IPS-18a (cell line): ENCODE measurements at regions not wholly inside any gene's neighbourhood (a gene's known extent, or its start where the extent isn't known, plus 50 kb on each side); places are given as distances from the start of the nearest gene placed in this dataset.
A peak's percentile ranks its signal among the peaks of the same experiment; 100 is the strongest.
"Not testable (repeated sequence)": the region's sequence is repeated elsewhere in the genome, so short reads cannot be mapped to it uniquely, and the experiment has no call there.

Experiments
- H3K27ac ChIP-seq: one replicate; pipeline ENCODE4 v1.5.1; 2013; ENCODE audit warnings: low read length
- H3K27me3 ChIP-seq: one replicate; pipeline ENCODE4 v1.6.1; 2013; ENCODE audit warnings: mild to moderate bottlenecking, low read length; ENCODE audit not compliant: control insufficient read depth, insufficient read depth
- H3K36me3 ChIP-seq: one replicate; pipeline ENCODE4 v1.6.1; 2013; ENCODE audit warnings: low read depth, low read length; ENCODE audit not compliant: control insufficient read depth
- H3K4me1 ChIP-seq: one replicate; pipeline ENCODE4 v1.6.1; 2013; ENCODE audit warnings: low read depth, low read length; ENCODE audit not compliant: control insufficient read depth
- H3K4me3 ChIP-seq: one replicate; pipeline ENCODE4 v1.5.1; 2013; ENCODE audit warnings: low read length
- H3K9ac ChIP-seq: one replicate; pipeline ENCODE4 v1.6.1; 2013; ENCODE audit warnings: mild to moderate bottlenecking, low read length, moderate library complexity
- H3K9me3 ChIP-seq: one replicate; pipeline ENCODE4 v1.6.1; 2013; ENCODE audit warnings: low read depth, low read length; ENCODE audit not compliant: control insufficient read depth

DNA sequence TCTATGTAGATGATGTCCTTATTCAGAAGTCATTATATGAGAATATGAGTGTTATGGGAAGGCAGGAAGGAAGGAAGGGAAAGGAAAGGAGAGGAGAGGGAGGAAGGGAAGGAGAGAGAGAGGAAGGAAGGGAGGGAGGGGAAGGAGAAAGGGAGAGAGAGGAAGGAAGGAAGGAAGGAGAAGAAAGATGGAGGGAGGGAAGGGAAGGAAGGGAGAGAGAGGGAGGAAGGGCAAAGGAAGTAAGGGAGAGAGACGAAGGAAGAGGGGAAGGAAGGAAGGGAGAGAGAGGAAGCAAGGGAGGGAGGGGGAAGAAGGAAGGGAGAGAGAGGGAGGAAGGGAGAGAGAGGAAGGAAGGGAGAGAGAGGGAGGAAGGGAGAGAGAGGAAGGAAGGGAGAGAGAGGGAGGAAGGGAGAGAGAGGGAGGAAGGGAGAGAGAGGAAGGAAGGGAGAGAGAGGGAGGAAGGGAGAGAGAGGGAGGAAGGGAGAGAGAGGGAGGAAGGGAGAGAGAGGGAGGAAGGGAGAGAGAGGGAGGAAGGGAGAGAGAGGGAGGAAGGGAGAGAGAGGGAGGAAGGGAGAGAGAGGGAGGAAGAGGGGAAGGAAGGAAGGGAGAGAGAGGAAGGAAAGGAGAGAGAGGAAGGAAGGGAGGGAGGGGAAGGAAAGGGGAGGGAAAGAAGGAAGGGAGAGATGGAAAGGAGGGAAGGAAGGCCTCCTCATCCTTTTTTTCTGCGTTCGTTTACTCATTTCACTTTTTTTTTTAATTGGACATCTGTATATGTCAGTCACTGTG lies 103.0 kb upstream of the RBFOX1 start:
- H3K27me3 ChIP-seq, H3K9me3 ChIP-seq, H3K9ac ChIP-seq, H3K27ac ChIP-seq, H3K36me3 ChIP-seq, H3K4me3 ChIP-seq: not testable (repeated sequence)
- H3K4me1 ChIP-seq = peaks cover 24% of the 10 kb centered on the region

DNA sequence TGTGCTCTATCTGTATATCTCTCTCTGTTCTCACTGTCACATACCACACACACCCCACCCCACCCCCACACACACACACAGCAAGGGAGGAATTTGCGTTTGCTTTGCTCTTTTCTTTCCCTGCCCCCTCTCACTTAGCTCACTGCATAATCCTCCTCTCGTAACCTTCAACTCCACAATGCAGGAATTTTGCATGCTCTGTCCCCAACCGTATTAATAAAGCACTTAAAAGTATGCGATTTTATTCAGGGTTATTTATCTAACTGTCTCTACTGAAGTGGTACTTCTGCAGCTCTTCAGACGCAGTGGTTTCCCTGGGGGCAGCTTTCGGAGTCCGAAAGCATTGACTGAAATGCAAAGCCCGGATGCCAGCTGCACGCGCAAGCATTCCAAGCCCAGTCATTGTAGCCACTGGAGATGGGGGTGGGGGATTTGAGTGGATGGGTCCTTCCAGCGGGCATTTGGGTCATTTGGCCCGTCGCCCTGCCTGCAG lies 105.4 kb upstream of the RBFOX1 start:
- Histone ChIP-seq H3K4me1 (peaks cover 18% of the 10 kb centered on the region), H3K36me3 (no peaks in the 10 kb centered on the region), H3K27ac (no peak overlapping the region), H3K9me3 (no peaks in the 10 kb centered on the region), H3K9ac (no peak overlapping the region), H3K27me3 (no peaks in the 10 kb centered on the region), H3K4me3 (peak overlapping the region; percentile 44)

DNA sequence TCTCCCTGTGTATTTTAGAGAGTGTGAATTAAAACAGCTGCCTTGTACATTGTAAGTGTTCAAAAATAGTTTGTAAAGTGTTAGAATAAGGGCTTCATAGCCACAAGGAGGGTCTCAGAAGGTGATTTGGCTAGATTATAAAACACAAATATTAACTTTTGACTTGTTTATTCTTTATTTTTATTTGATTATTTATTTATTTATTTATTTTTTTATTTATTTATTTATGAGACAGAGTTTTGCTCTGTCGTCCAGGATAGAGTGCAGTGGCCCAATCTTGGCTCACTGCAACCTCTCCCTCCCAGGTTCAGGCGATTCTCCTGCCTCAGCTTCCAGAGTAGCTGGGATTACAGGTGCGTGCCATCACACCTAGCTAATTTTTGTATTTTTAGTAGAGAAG lies 111.5 kb upstream of the RBFOX1 start:
- no peak overlapping the region for H3K4me3 ChIP-seq
- no peak overlapping the region for H3K27ac ChIP-seq
- no peaks in the 10 kb centered on the region for H3K27me3 ChIP-seq
- H3K36me3 ChIP-seq = no peaks in the 10 kb centered on the region
- no peak overlapping the region for H3K9ac ChIP-seq
- no peaks in the 10 kb centered on the region for H3K9me3 ChIP-seq
- peaks cover 30% of the 10 kb centered on the region for H3K4me1 ChIP-seq

DNA sequence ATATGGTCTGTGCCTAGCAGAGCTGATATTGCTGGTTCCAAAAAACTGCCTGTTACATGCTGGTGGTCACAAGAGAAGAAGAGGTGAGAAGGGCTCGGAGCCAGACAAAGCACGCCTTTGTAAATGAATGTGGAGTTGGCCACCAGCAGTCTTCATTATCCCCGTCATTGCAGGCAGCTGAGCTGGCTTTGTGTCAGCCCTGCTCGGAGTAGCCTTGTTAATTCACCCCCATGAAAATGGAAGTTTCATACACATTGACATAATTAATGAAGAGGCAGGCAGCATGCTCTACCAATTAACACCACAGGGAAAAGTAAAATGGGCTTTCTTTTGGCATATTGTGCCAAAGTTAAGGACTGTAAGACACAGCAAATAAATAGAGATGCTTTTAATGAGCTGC lies 113.7 kb upstream of the RBFOX1 start:
- H3K27me3 ChIP-seq = no peaks in the 10 kb centered on the region
- no peaks in the 10 kb centered on the region for H3K36me3 ChIP-seq
- H3K27ac ChIP-seq = no peak overlapping the region
- H3K4me3 ChIP-seq = no peak overlapping the region
- H3K4me1 ChIP-seq = peaks cover 30% of the 10 kb centered on the region
- H3K9me3 ChIP-seq = no peaks in the 10 kb centered on the region
- no peak overlapping the region for H3K9ac ChIP-seq

DNA sequence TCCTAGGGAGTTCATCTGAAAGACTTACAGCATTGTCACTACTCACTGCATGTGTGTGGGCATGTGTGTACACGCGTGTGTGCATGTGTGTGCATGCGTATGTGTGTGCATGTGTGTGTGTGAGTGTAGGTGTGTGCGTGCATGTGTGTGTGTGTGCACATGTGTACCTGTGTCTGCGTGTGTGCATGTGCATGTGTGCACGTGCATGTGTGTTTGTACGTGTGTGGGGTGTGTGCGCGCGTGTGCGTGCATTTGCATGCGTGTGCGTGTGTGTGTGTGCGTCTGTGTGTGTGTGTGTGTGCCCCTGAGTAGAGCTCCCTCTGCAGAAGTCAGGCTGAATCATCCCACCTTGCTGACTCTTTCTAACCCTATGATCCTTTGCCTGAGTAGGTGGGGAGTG lies 114.8 kb upstream of the RBFOX1 start:
- Histone ChIP-seq H3K4me1 (peaks cover 30% of the 10 kb centered on the region), H3K27ac (no peak overlapping the region)

DNA sequence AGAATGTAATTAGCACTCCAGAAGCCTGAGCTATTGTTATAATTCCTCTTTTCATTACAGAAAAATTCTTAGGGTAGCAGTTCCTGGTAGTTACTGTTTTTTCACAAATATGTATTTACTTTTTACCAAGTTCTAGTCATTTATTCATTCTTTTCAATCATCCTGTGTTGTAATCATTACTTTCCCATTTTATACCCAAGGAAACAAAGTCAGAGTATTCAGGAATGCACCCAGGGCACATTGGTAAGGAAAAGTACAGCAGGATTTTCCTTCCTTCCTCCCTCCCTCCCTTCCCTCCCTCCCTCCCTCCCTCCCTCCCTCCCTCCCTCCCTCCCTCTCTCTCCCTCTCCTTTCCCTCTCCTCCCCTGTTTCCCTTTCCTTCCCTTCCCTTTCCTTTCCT lies 115.9 kb upstream of the RBFOX1 start:
- H3K36me3 ChIP-seq = no peaks in the 10 kb centered on the region
- H3K9ac ChIP-seq = no peak overlapping the region
- no peaks in the 10 kb centered on the region for H3K27me3 ChIP-seq
- no peaks in the 10 kb centered on the region for H3K9me3 ChIP-seq
- H3K4me3 ChIP-seq = no peak overlapping the region
- H3K4me1 ChIP-seq = peaks cover 30% of the 10 kb centered on the region
- no peak overlapping the region for H3K27ac ChIP-seq

More for the DNA sequence above, 114.8 kb upstream of the RBFOX1 start:
- Histone ChIP-seq H3K36me3 (no peaks in the 10 kb centered on the region), H3K9ac (no peak overlapping the region), H3K27me3 (no peaks in the 10 kb centered on the region), H3K4me3 (no peak overlapping the region), H3K9me3 (no peaks in the 10 kb centered on the region)

DNA sequence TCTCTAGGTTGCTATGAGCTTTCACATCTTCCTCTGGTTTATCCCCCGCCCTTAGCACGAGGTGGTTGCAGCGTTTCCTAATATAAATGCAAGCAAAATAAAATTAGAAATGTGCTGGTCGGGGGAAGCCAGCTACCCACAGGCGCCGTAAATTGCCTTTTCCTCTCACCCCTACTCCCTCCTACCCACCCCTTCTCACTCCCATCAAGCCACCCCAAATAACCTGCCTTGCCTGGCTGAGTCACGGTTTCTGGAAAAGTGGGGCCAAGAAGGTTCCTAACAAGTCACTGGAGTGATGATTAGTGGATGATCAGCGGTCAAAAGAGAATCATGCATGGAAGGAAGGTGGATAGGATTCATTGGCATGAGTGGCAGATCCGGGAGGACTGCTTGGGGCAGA lies 120.9 kb upstream of the RBFOX1 start:
- H3K4me1 ChIP-seq = no peaks in the 10 kb centered on the region
- no peaks in the 10 kb centered on the region for H3K27me3 ChIP-seq
- no peaks in the 10 kb centered on the region for H3K9me3 ChIP-seq
- no peak overlapping the region for H3K9ac ChIP-seq
- no peaks in the 10 kb centered on the region for H3K36me3 ChIP-seq
- H3K4me3 ChIP-seq = no peak overlapping the region
- H3K27ac ChIP-seq = no peak overlapping the region

DNA sequence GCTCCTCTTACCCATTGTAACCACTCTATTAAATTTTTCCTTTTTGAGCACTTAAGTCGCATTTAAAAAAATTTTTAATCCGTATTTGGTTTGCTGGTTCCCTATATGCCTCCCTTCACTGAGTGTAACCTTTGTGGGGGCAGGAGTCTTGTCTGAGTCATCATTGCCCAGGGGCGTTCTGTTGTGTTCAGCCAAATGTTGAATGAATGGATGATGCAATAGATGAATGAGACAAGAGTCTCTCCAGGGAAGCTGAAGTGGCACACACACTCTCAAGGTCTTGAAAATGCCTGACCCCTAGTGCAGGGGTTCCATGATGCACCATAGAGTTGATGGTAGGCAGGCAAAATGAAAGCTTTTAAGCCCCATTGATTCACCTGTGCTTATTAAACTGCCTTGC lies 123.0 kb upstream of the RBFOX1 start:
- no peaks in the 10 kb centered on the region for H3K27me3 ChIP-seq
- H3K4me1 ChIP-seq = no peaks in the 10 kb centered on the region
- H3K27ac ChIP-seq = no peak overlapping the region
- no peaks in the 10 kb centered on the region for H3K36me3 ChIP-seq
- no peak overlapping the region for H3K9ac ChIP-seq
- H3K4me3 ChIP-seq = no peak overlapping the region
- no peaks in the 10 kb centered on the region for H3K9me3 ChIP-seq

DNA sequence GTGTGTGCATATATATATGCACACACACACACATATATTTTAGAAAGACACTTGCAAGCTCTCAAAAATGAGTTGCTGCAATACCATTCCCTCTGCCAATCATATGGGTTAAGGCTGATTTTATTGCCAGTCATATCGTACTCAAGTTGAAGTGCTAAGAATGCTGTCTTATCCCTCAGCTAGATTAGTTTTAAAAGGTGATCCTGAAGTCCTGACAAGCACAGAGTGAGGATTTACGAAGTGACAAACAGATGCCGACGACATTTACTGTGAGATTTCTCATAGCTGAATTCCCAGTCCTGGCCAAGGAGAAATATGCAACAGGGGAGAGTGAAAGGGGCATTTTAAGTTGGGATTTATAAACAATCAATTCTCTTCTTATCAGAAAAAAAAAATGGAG lies 126.2 kb upstream of the RBFOX1 start:
- Histone ChIP-seq H3K36me3 (no peaks in the 10 kb centered on the region), H3K4me1 (no peaks in the 10 kb centered on the region), H3K9ac (no peak overlapping the region), H3K27me3 (no peaks in the 10 kb centered on the region), H3K9me3 (no peaks in the 10 kb centered on the region), H3K27ac (no peak overlapping the region), H3K4me3 (no peak overlapping the region)

DNA sequence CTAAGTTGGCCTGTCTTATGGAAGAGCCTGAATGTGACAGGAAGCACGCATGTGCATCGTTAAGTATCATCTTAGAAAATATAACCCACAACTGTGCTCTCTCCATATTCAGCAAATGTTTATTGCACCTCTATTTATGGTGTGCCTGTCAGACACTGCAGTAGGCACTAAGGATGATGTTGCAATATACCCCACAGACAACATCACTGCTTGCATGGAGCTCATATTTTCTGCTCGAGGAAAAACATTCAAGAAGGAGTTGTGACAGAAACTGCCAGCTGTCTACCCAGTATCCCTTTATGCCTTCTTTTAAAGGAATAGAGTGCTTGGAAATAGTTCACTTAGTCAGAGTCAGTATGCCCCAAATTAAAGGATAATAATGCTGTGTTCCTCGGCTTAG lies 132.3 kb upstream of the RBFOX1 start:
- Histone ChIP-seq H3K9me3 (peaks cover 4% of the 10 kb centered on the region), H3K9ac (no peak overlapping the region), H3K27me3 (no peaks in the 10 kb centered on the region), H3K4me1 (no peaks in the 10 kb centered on the region), H3K4me3 (no peak overlapping the region), H3K36me3 (no peaks in the 10 kb centered on the region), H3K27ac (no peak overlapping the region)

DNA sequence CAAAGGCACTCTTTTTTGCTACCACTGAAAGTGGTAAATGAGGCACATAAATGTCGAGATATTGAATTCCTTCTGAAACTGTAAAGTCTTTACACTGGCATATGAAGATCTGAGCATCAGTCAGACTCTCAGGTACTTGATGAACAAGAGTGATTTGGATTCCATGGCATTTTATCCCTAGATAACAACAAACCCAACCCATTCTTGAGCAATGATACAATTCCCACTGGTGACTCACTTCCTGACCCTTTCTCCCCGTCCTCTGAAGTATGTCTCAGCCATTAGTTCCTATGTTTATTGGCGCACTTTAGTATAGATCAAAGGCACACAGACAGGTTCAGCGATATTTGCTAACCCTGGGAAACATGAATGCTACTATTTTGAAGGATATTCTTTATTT lies 147.0 kb upstream of the RBFOX1 start:
- Histone ChIP-seq H3K4me1 (no peaks in the 10 kb centered on the region), H3K9me3 (no peaks in the 10 kb centered on the region), H3K9ac (no peak overlapping the region), H3K4me3 (no peak overlapping the region), H3K36me3 (no peaks in the 10 kb centered on the region), H3K27ac (no peak overlapping the region), H3K27me3 (no peaks in the 10 kb centered on the region)

DNA sequence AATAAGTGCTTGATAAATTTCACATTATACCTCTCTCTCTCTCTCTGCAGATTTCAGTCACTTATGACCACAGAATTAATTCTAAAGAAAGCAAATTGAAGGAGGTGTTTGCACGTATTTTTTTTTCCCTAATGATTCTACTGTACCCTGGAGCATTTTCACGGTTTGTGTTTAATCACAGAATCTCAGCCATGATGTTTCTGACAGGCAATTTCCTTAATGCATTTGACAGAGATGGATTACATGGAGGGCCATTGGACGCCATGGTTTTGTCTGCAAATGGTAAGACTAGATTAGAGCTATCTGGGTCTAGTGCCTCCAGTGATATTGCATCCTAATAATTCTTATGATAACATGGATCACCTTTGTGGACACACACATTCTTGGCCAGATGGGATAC lies 147.5 kb upstream of the RBFOX1 start:
- no peaks in the 10 kb centered on the region for H3K4me1 ChIP-seq
- H3K9ac ChIP-seq = no peak overlapping the region
- H3K9me3 ChIP-seq = no peaks in the 10 kb centered on the region
- H3K4me3 ChIP-seq = no peak overlapping the region
- no peaks in the 10 kb centered on the region for H3K27me3 ChIP-seq
- no peaks in the 10 kb centered on the region for H3K36me3 ChIP-seq
- H3K27ac ChIP-seq = no peak overlapping the region
